ENCODE measurements at regions not wholly inside any gene's neighbourhood (a gene's known extent, or its start where the extent isn't known, plus 50 kb on each side); places are given as distances from the start of the nearest gene placed in this dataset.

- H3K36me3 Mint-ChIP-seq: no peaks in the 10 kb centered on the region
- no peak overlapping the region for H3K27ac Mint-ChIP-seq
- no peaks in the 10 kb centered on the region for H3K9me3 Mint-ChIP-seq
These were observed 70.3 kb upstream of the CTLA4 start for GRCh38 chr2:203797276-203797675.

More at GRCh38 chr2:203797276-203797675, 70.3 kb upstream of the CTLA4 start:
- ATAC-seq (no peak), DNase-seq (ENCODE audit: low spot score) (no peak)
- TF ChIP-seq E2F5 (CRISPR knock-in tag; IDR thresholded peaks at IDR 0.05) (no peak), FOXP4 (CRISPR knock-in tag; IDR thresholded peaks at IDR 0.05) (no peak), KAT7 (CRISPR knock-in tag; IDR thresholded peaks at IDR 0.05; ENCODE audit: borderline replicate concordance) (no peak), ZNF232 (CRISPR knock-in tag; IDR thresholded peaks at IDR 0.05) (no peak), JAZF1 (CRISPR knock-in tag; IDR thresholded peaks at IDR 0.05) (no peak), NR3C1 (CRISPR knock-in tag; conservative IDR thresholded peaks at IDR 0.05; ENCODE audit: low read depth) (no peak), ESRRA (CRISPR knock-in tag; IDR thresholded peaks at IDR 0.05; ENCODE audit: borderline replicate concordance) (no peak), ZNF121 (CRISPR knock-in tag; IDR thresholded peaks at IDR 0.05) (no peak), CBFB (CRISPR knock-in tag; IDR thresholded peaks at IDR 0.05; ENCODE audit: low read depth) (no peak), HMGXB4 (CRISPR knock-in tag; IDR thresholded peaks at IDR 0.05) (no peak), SMAD3 (CRISPR knock-in tag; IDR thresholded peaks at IDR 0.05; ENCODE audit: borderline replicate concordance) (no peak), GRHL2 (CRISPR knock-in tag; IDR thresholded peaks at IDR 0.05; ENCODE audit: insufficient replicate concordance, severe bottlenecking) (no peak), E2F1 (CRISPR knock-in tag; IDR thresholded peaks at IDR 0.05) (no peak), ATF6 (CRISPR knock-in tag; IDR thresholded peaks at IDR 0.05) (no peak), ATF2 (CRISPR knock-in tag; IDR thresholded peaks at IDR 0.05; ENCODE audit: borderline replicate concordance, low read depth) (no peak), MXD4 (CRISPR knock-in tag; IDR thresholded peaks at IDR 0.05; ENCODE audit: borderline replicate concordance) (no peak), PRRX2 (CRISPR knock-in tag; IDR thresholded peaks at IDR 0.05) (no peak), TEAD1 (CRISPR knock-in tag; IDR thresholded peaks at IDR 0.05) (no peak), NFE2L1 (CRISPR knock-in tag; IDR thresholded peaks at IDR 0.05) (no peak), ELF4 (CRISPR knock-in tag; IDR thresholded peaks at IDR 0.05; ENCODE audit: low read depth) (no peak)
- CTCF ChIA-PET: interaction anchor here (1.2 kb wide), 1 partner anchor 18 kb away, joined by 3 read pairs; no protein-coding TSS in a partner anchor
- H3K4me1 Mint-ChIP-seq: peaks cover 7% of the 10 kb centered on the region
- no peaks in the 10 kb centered on the region for H3K27me3 Mint-ChIP-seq (ENCODE audit: low read depth)
- no peak overlapping the region for H3K4me3 Mint-ChIP-seq
- POLR2A ChIA-PET: no interaction called here

All from WTC11 (cell line).